Small intestine (tissue), 7 donors: ENCODE measurements at regions not wholly inside any gene's neighbourhood (a gene's known extent, or its start where the extent isn't known, plus 50 kb on each side); places are given as distances from the start of the nearest gene placed in this dataset.

Experiments
- DNase-seq, 2 donors: peaks; one replicate each; pipeline versions ENCODE4 v3.0.0 to v3.0.0-alpha.2; 2013
- FAIRE-seq: peaks from 2 replicates; lab custom pipeline; 2012; peaks lifted over from hg19 to GRCh38; lab: Jason Lieb, UNC
- H3K27ac ChIP-seq, 3 donors: one replicate each; pipeline ENCODE4 v1.5.1; 2013; ENCODE audit warnings: low read length in 2 of 3, mild to moderate bottlenecking in 2 of 3, control low read depth in 1 of 3, inconsistent platforms in 1 of 3, low read depth in 1 of 3, moderate library complexity in 1 of 3
- H3K27me3 ChIP-seq, 3 donors: one replicate each; pipeline ENCODE4 v1.6.1; 2013; ENCODE audit warnings: low read length in 3 of 3, inconsistent platforms in 1 of 3; ENCODE audit not compliant: control insufficient read depth in 3 of 3, insufficient read depth in 3 of 3
- H3K36me3 ChIP-seq, 3 donors: one replicate each; pipeline ENCODE4 v1.6.1; 2013; ENCODE audit warnings: low read length in 3 of 3, inconsistent platforms in 1 of 3, low read depth in 1 of 3, mild to moderate bottlenecking in 1 of 3, moderate library complexity in 1 of 3; ENCODE audit not compliant: control insufficient read depth in 3 of 3, insufficient read depth in 2 of 3
- H3K4me1 ChIP-seq, 3 donors: one replicate each; pipeline ENCODE4 v1.6.1; 2013; ENCODE audit warnings: low read length in 2 of 3, inconsistent platforms in 1 of 3, low read depth in 1 of 3, mild to moderate bottlenecking in 1 of 3, moderate library complexity in 1 of 3; ENCODE audit not compliant: control insufficient read depth in 3 of 3, insufficient read depth in 2 of 3
- H3K4me3 ChIP-seq, 3 donors: one replicate each; pipeline ENCODE4 v1.5.1; 2013; ENCODE audit warnings: low read length in 3 of 3, control low read depth in 1 of 3, inconsistent platforms in 1 of 3, low read depth in 1 of 3, mild to moderate bottlenecking in 1 of 3, moderate library complexity in 1 of 3
- H3K9me3 ChIP-seq, 2 donors: one replicate each; pipeline ENCODE4 v1.6.1; 2013; ENCODE audit warnings: low read depth in 1 of 2, low read length in 1 of 2; ENCODE audit not compliant: control insufficient read depth in 2 of 2, insufficient read depth in 1 of 2
- WGBS, 3 donors: extraction: QIAGEN DNeasy Blood & Tissue Kit; methylation state at CpG; one replicate each; pipeline ENCODE4 v1.1.7; 2013; 5-methylcytosine and 5-hydroxymethylcytosine counted together
- donor health status: healthy with polysubstance abuse.
- donor health status: control.
- donor health status: control.
- donor health status: Bipolar disorder and iron deficiency.
- donor health status: healthy.

- Histone ChIP-seq H3K9me3 (no peaks in the 10 kb centered on the region), H3K36me3 (no peaks in the 10 kb centered on the region), H3K27me3 (no peaks in the 10 kb centered on the region), H3K4me3 (no peak overlapping the region), H3K27ac (no peak overlapping the region), H3K4me1 (no peaks in the 10 kb centered on the region)
- DNase-seq (no peak), FAIRE-seq (no peak)
- WGBS, 3 donors, result 58 to 75% (median 64%) methylated on average over 1 of the region's 1 CpG
These were observed 471.5 kb upstream of the IL12A start for GRCh38 chr3:159517105-159517504.

- WGBS, 3 donors, result 71 to 80% (median 77%) methylated on average over 3 of the region's 3 CpGs
These were observed 468.0 kb upstream of the IL12A start for GRCh38 chr3:159520638-159521037.

GRCh38 chr3:159522276-159522675 lies 466.4 kb upstream of the IL12A start:
- DNase-seq (no peak), FAIRE-seq (no peak)
- Histone ChIP-seq H3K4me3 (no peak overlapping the region), H3K27ac (no peak overlapping the region), H3K9me3 (no peaks in the 10 kb centered on the region), H3K27me3 (no peaks in the 10 kb centered on the region), H3K4me1 (no peaks in the 10 kb centered on the region), H3K36me3 (no peaks in the 10 kb centered on the region)
- WGBS, 3 donors, result 83 to 89% (median 86%) methylated on average over 3 of the region's 3 CpGs

More at GRCh38 chr3:159520638-159521037, 468.0 kb upstream of the IL12A start:
- FAIRE-seq (no peak), DNase-seq (no peak)
- Histone ChIP-seq H3K4me3 (no peak overlapping the region), H3K27ac (no peak overlapping the region), H3K9me3 (no peaks in the 10 kb centered on the region), H3K36me3 (no peaks in the 10 kb centered on the region), H3K4me1 (no peaks in the 10 kb centered on the region), H3K27me3 (no peaks in the 10 kb centered on the region)

GRCh38 chr3:159528251-159528895 lies 460.3 kb upstream of the IL12A start:
- H3K36me3 ChIP-seq, result no peaks in the 10 kb centered on the region
- H3K27ac ChIP-seq, result no peak overlapping the region
- no peak overlapping the region for H3K4me3 ChIP-seq
- H3K4me1 ChIP-seq, result no peaks in the 10 kb centered on the region
- DNase-seq (no peak), FAIRE-seq (no peak)
- no peaks in the 10 kb centered on the region for H3K27me3 ChIP-seq
- WGBS, 3 donors, result 66 to 77% (median 67%) methylated on average over 9 of the region's 9 CpGs
- H3K9me3 ChIP-seq, result no peaks in the 10 kb centered on the region

- Histone ChIP-seq H3K27me3 (no peaks in the 10 kb centered on the region), H3K36me3 (no peaks in the 10 kb centered on the region), H3K27ac (no peak overlapping the region), H3K4me3 (no peak overlapping the region), H3K4me1 (no peaks in the 10 kb centered on the region), H3K9me3 (no peaks in the 10 kb centered on the region)
- no peak for FAIRE-seq
- no peak for DNase-seq
These were observed 456.1 kb upstream of the IL12A start for GRCh38 chr3:159532577-159532976.

GRCh38 chr3:159534496-159534895 lies 454.1 kb upstream of the IL12A start:
- FAIRE-seq, result no peak
- Histone ChIP-seq H3K36me3 (no peaks in the 10 kb centered on the region), H3K9me3 (no peaks in the 10 kb centered on the region), H3K27me3 (no peaks in the 10 kb centered on the region), H3K27ac (no peak overlapping the region), H3K4me1 (no peaks in the 10 kb centered on the region), H3K4me3 (no peak overlapping the region)
- 52 to 58% (median 53%) methylated on average over 3 of the region's 3 CpGs for WGBS, 3 donors
- DNase-seq, result no peak

GRCh38 chr3:159536876-159537275 lies 451.8 kb upstream of the IL12A start:
- FAIRE-seq (no peak), DNase-seq (no peak)
- Histone ChIP-seq H3K27me3 (no peaks in the 10 kb centered on the region), H3K36me3 (no peaks in the 10 kb centered on the region), H3K4me3 (no peak overlapping the region), H3K4me1 (no peaks in the 10 kb centered on the region), H3K9me3 (no peaks in the 10 kb centered on the region), H3K27ac (no peak overlapping the region)
- 94 to 97% (median 96%) methylated on average over 1 of the region's 1 CpG for WGBS, 3 donors

- Histone ChIP-seq H3K9me3 (no peaks in the 10 kb centered on the region), H3K27me3 (no peaks in the 10 kb centered on the region), H3K27ac (no peak overlapping the region), H3K4me3 (no peak overlapping the region), H3K36me3 (no peaks in the 10 kb centered on the region), H3K4me1 (no peaks in the 10 kb centered on the region)
- 17 to 55% (median 25%) methylated on average over 1 of the region's 1 CpG for WGBS, 3 donors
- no peak for DNase-seq
- FAIRE-seq, result no peak
These were observed 450.1 kb upstream of the IL12A start for GRCh38 chr3:159538507-159538906.

- Histone ChIP-seq H3K9me3 (no peaks in the 10 kb centered on the region), H3K27ac (no peak overlapping the region), H3K36me3 (no peaks in the 10 kb centered on the region), H3K4me3 (no peak overlapping the region), H3K4me1 (no peaks in the 10 kb centered on the region), H3K27me3 (no peaks in the 10 kb centered on the region)
- WGBS, 3 donors, result 41 to 59% (median 42%) methylated on average over 2 of the region's 2 CpGs
- DNase-seq (no peak), FAIRE-seq (no peak)
These were observed 447.6 kb upstream of the IL12A start for GRCh38 chr3:159540882-159541495.
